Inflammatory macrophage treated with lipopolysaccharide for 1 hour (primary cell): ENCODE measurements at regions not wholly inside any gene's neighbourhood (a gene's known extent, or its start where the extent isn't known, plus 50 kb on each side); places are given as distances from the start of the nearest gene placed in this dataset.

Experiments
- DNase-seq, 2 donors: peaks; one replicate each; pipeline ENCODE4 v3.0.0-alpha.2; 2020 to 2022

- no peak for DNase-seq
These were observed 98.7 kb upstream of the TMPRSS2 start for GRCh38 chr21:41606706-41607105.

GRCh38 chr21:41605934-41606285 is 98.0 kb upstream of the TMPRSS2 start:
- DNase-seq = no peak

- no peak for DNase-seq
These were observed 97.4 kb upstream of the TMPRSS2 start for GRCh38 chr21:41605178-41605933.

- DNase-seq = no peak
These were observed 96.7 kb upstream of the TMPRSS2 start for GRCh38 chr21:41604583-41605041.

- DNase-seq = no peak
These were observed 95.5 kb upstream of the TMPRSS2 start for GRCh38 chr21:41603476-41603875.

GRCh38 chr21:41602531-41602930 is 94.6 kb upstream of the TMPRSS2 start:
- DNase-seq = no peak

GRCh38 chr21:41601573-41602368 is 93.8 kb upstream of the TMPRSS2 start:
- DNase-seq = no peak

GRCh38 chr21:41600961-41601572 is 93.1 kb upstream of the TMPRSS2 start:
- DNase-seq = no peak

- no peak for DNase-seq
These were observed 92.6 kb upstream of the TMPRSS2 start for GRCh38 chr21:41600556-41600955.

GRCh38 chr21:41600116-41600515 is 92.2 kb upstream of the TMPRSS2 start:
- DNase-seq = no peak

- peak in 1 of 2 donors; percentile 12 for DNase-seq
These were observed 90.8 kb upstream of the TMPRSS2 start for GRCh38 chr21:41598561-41599431.

GRCh38 chr21:41597811-41598231 is 89.9 kb upstream of the TMPRSS2 start:
- DNase-seq = no peak

GRCh38 chr21:41597227-41597626 is 89.3 kb upstream of the TMPRSS2 start:
- no peak for DNase-seq

- DNase-seq = no peak
These were observed 88.4 kb upstream of the TMPRSS2 start for GRCh38 chr21:41596241-41596925.

GRCh38 chr21:41594268-41594667 is 86.3 kb upstream of the TMPRSS2 start:
- no peak for DNase-seq

- DNase-seq = no peak
These were observed 85.8 kb upstream of the TMPRSS2 start for GRCh38 chr21:41593760-41594138.

- DNase-seq = no peak
These were observed 85.2 kb upstream of the TMPRSS2 start for GRCh38 chr21:41593051-41593759.

GRCh38 chr21:41589620-41590175 is 81.7 kb upstream of the TMPRSS2 start:
- DNase-seq = no peak

- DNase-seq = no peak
These were observed 81.2 kb upstream of the TMPRSS2 start for GRCh38 chr21:41589131-41589530.

GRCh38 chr21:41585199-41585994 is 77.4 kb upstream of the TMPRSS2 start:
- no peak for DNase-seq
